ENCODE measurements at regions not wholly inside any gene's neighbourhood (a gene's known extent, or its start where the extent isn't known, plus 50 kb on each side); places are given as distances from the start of the nearest gene placed in this dataset.

DNA sequence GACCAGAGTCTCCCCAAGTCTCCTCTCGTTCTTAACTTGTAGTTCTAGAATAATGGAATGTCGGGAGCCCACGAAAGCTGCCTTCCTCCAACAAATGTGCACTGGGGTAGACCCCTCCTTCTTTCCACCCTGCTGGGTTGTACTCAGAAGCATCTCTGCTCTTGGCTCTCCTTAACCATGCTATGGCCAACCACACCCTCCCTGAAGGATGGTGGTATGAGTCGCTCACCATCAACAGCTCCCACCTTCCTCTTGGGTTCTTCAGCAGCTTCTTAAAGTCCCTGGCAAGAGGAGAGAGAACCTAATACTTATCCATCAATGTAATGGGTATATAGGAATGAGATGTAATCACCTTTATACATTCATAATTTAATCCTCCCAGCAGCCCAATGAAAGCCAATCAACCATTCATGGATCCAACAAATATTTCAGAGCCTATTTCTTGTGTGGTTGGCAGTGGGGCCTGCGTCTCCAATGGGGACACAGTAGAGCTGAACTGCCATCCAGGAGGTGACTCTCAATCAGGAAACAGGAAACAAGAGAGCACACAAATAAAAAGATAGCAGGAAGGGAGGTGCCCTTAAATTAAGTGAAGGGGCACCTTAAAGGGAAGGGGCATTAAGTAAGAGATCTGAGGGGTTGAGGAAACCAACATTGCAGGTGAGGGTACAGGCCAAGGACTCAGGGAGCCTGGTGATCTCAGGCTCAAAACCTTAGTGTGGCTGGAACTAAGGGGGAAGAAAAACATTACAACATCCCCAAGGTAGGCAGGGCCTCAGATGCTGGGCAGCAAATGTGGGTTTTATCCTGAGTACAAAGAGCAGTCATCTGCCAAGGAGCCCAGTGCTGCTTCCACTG lies 64.4 kb upstream of the ETS2 start:
- no peak for DNase-seq (ENCODE audit: low read depth in 2 of 2)

- DNase-seq (ENCODE audit: low read depth in 2 of 2): no peak
Measured at GRCh38 chr21:38741950-38742256, 63.8 kb upstream of the ETS2 start.

- DNase-seq (ENCODE audit: low read depth in 2 of 2): no peak
Measured at GRCh38 chr21:38742580-38743260, 63.0 kb upstream of the ETS2 start.

DNA sequence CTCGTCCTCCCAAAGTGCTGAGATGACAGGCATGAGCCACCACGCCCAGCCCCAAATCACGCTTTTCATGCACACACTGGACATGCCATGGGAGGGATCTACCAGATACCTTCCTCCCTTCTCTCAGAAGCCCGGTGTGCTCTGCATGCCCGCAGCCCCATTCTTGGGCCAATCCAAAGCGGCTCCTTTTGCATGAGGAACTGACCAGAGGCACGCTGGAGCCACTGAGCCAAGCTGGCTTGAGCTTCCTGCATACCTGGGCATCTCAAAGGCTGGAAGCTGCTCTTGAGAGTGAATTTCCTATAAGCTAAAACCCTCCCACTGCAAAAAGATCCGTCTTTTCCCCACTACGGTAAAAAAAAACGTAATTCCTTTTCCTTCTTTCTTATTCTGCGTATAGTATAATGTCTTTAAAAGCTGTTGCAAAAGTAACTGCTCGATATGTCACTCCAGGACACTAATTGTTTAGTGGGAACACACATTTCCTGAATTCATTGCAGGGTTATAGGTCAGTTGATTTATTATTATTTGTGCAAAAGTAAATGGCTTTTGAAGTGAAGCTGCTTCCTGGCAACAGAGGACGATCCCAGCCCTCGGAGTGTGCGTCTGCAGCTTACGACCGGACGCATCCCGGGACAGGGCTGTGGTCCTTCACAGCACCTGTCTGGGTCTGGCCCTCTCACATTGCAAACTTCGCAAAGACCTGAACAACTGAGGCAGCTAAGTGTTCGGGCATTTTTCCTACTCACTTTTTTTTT lies 61.8 kb upstream of the ETS2 start:
- DNase-seq (ENCODE audit: low read depth in 2 of 2): no peak

DNA sequence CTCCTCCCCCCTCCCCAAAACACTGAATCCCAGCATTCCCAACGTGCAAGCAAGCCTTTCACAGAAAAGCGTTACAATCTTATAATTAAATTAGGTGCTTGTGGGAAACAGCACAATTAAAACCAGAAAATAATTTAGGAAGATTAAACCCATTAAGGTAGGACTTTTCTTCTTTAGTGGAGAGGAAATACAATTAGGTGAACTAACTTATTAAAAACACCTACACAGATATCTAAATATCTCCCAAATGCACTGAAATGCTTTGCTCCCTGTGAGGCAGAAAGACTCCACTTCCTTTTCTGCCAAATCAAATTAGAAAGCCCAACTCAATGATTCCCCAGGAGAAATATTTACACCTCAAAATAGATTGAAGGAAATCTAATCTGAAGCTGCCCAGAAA lies 60.9 kb upstream of the ETS2 start:
- DNase-seq (ENCODE audit: low read depth in 2 of 2): no peak

GRCh38 chr21:38747810-38748209 lies 57.9 kb upstream of the ETS2 start:
- no peak for DNase-seq (ENCODE audit: low read depth in 2 of 2)

- no peak for DNase-seq (ENCODE audit: low read depth in 2 of 2)
Measured at GRCh38 chr21:38751379-38752050, 54.2 kb upstream of the ETS2 start.

DNA sequence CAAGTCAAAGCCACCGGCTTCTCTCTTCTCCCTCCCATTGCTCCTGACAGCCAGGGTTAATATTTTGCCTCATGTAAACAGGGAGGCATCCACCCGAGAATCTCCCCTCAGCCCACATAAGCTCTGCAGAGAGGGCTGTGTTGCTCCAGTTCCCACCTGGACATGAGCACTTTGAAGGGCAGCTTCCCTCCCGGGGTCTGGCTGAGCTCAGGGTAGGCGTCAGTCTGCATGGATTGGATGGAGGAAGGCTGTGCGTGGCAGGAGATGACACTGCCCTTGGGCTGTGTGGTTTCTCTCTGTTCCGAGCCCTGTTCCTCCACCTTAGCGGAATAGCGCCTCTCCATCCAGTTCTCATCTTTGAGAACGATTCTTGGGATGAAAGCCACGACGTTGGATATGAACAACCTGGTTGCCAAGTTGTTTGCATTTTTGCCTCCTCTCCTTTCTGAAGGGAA lies 53.7 kb upstream of the ETS2 start:
- DNase-seq (ENCODE audit: low read depth in 2 of 2): no peak

DNA sequence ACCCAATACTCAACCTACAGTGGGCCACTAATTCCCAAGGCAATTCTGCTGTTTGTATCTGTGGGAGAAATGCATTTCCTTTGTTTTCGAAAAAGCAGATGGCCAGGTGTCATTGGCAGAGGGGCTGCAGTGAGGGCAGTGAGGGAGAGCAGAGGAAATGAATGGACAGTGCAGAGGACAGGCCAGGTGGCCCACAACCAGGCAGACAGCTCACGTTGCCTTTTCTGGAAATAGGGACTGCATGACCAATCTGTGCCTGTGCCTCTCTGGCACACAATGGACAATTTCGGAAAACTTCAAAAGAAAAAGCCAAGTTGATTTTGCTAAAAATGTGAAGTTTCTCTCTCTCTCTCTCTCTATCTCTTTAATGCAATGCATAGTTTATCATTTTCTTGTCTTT lies 52.6 kb upstream of the ETS2 start:
- DNase-seq (ENCODE audit: low read depth in 2 of 2): no peak

DNA sequence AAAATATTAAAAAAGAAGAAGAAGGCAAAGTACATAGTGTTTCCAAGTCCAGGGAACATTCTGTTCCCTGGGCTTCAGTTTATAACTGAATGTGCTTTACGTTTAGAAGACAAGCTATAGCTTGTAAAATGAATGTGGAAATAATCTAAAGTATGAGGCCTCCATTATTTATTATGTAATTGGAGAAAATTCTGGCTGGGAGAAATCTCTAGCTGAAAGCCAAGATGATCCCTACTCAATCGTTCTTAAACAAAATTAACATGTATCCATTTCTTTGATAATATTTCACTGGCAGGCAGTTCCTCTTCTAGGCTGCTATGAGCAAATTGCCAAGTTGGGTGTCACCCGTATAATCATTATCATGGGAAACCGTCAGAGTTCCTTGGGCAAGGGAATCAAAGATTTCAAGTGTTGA lies 52.2 kb upstream of the ETS2 start:
- DNase-seq (ENCODE audit: low read depth in 2 of 2): no peak
